ENCODE measurements at regions not wholly inside any gene's neighbourhood (a gene's known extent, or its start where the extent isn't known, plus 50 kb on each side); places are given as distances from the start of the nearest gene placed in this dataset.
"Not testable (repeated sequence)": the region's sequence is repeated elsewhere in the genome, so short reads cannot be mapped to it uniquely, and the experiment has no call there.

- intact Hi-C loops (cut with DNase I; ENCODE audit: low total_unique reads): no loop called here
- no peak for TF ChIP-seq CTCF (IDR thresholded peaks at IDR 0.05)
- Histone ChIP-seq H3K27ac (no peak overlapping the region), H3K27me3 (no peaks in the 10 kb centered on the region), H3K4me1 (no peaks in the 10 kb centered on the region), H3K4me3 (no peak overlapping the region), H3K9me3 (no peaks in the 10 kb centered on the region), H3K36me3 (no peaks in the 10 kb centered on the region)
- DNase-seq: no peak
These were observed 1082.0 kb downstream of the SOCS6 start for GRCh38 chr18:71370671-71371445.

- Histone ChIP-seq H3K27me3 (no peaks in the 10 kb centered on the region), H3K9me3 (no peaks in the 10 kb centered on the region), H3K4me1 (no peaks in the 10 kb centered on the region), H3K4me3 (no peak overlapping the region), H3K27ac (no peak overlapping the region), H3K36me3 (no peaks in the 10 kb centered on the region)
- no peak for DNase-seq
- intact Hi-C loops (cut with DNase I; ENCODE audit: low total_unique reads): no loop called here
- no peak for TF ChIP-seq CTCF (IDR thresholded peaks at IDR 0.05)
These were observed 1081.2 kb downstream of the SOCS6 start for GRCh38 chr18:71370095-71370494.

DNA sequence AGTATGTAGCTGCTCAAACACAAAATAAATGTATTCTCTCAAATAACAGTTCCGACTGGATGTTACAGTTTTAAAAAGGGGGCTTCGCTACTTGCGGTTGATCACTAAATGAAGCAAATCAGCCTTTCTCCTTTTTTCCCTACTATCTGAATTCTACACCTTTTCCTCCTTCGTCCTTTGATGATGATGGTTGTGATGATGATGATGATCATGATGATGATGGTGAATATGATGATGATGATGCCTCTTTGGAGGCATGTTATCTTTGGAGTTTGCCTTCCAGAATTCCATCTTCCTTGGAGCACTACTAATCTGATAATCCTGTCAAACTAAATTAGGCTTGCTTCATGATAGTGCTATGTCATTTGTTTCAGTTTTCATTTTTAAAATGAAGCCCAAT, 1073.3 kb downstream of the SOCS6 start:
- H3K36me3 ChIP-seq: no peaks in the 10 kb centered on the region
- no peak overlapping the region for H3K4me3 ChIP-seq
- no peak for TF ChIP-seq CTCF (IDR thresholded peaks at IDR 0.05)
- no peaks in the 10 kb centered on the region for H3K27me3 ChIP-seq
- no peak overlapping the region for H3K27ac ChIP-seq
- no peak for DNase-seq
- intact Hi-C loops (cut with DNase I; ENCODE audit: low total_unique reads): no loop called here
- H3K9me3 ChIP-seq: no peaks in the 10 kb centered on the region
- H3K4me1 ChIP-seq: no peaks in the 10 kb centered on the region

DNA sequence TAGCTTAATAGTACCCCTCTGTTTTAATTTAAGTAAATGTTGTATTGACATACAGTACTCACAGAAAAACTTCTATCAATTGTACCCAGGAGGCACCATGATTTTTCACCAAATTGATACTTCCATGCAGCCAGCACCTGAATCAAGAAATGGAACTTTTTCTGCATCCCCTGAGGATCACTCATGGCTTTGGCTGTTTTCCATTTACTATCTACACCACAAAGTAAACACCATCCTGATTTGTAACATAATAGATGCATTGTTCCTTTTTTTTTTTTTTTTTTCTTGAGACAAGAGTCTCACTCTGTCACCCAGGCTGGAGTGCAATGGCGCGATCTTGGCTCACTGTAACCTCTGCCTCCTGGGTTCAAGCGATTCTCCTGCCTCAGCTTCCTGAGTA, 1066.8 kb downstream of the SOCS6 start:
- DNase-seq; H3K36me3 ChIP-seq; H3K4me1 ChIP-seq; H3K27ac ChIP-seq; H3K4me3 ChIP-seq; intact Hi-C loops (cut with DNase I; ENCODE audit: low total_unique reads); H3K27me3 ChIP-seq; H3K9me3 ChIP-seq: not testable (repeated sequence)

- H3K27ac ChIP-seq: no peak overlapping the region
- no peaks in the 10 kb centered on the region for H3K27me3 ChIP-seq
- no peak for TF ChIP-seq CTCF (IDR thresholded peaks at IDR 0.05)
- no peak overlapping the region for H3K4me3 ChIP-seq
- no peaks in the 10 kb centered on the region for H3K36me3 ChIP-seq
- intact Hi-C loops (cut with DNase I; ENCODE audit: low total_unique reads): no loop called here
- no peaks in the 10 kb centered on the region for H3K9me3 ChIP-seq
- DNase-seq: no peak
- H3K4me1 ChIP-seq: no peaks in the 10 kb centered on the region
These were observed 1063.8 kb downstream of the SOCS6 start for GRCh38 chr18:71352618-71353017.

- Histone ChIP-seq H3K9me3 (no peaks in the 10 kb centered on the region), H3K27ac (no peak overlapping the region), H3K36me3 (no peaks in the 10 kb centered on the region), H3K4me1 (no peaks in the 10 kb centered on the region), H3K27me3 (no peaks in the 10 kb centered on the region), H3K4me3 (no peak overlapping the region)
- intact Hi-C loops (cut with DNase I; ENCODE audit: low total_unique reads): no loop called here
- no peak for DNase-seq
- no peak for TF ChIP-seq CTCF (IDR thresholded peaks at IDR 0.05)
These were observed 1047.8 kb downstream of the SOCS6 start for GRCh38 chr18:71336576-71337210.

Data from tibial artery (tissue), 4 donors.